Loucy (cell line): ENCODE measurements at regions not wholly inside any gene's neighbourhood (a gene's known extent, or its start where the extent isn't known, plus 50 kb on each side); places are given as distances from the start of the nearest gene placed in this dataset.

ENCODE experiments used
- H2AFZ ChIP-seq: fragments of 200-600 bp; sonication (generic); 2 replicates; pipeline ENCODE4 v1.6.0; 2016; ENCODE audit warnings: antibody characterized with exemption, mild to moderate bottlenecking, low read length, moderate library complexity
- H3F3A ChIP-seq: fragments of 200-600 bp; 2 replicates; pipeline ENCODE4 v1.6.0; 2016; ENCODE audit warnings: antibody characterized with exemption, low read depth, mild to moderate bottlenecking
- H3K27me3 ChIP-seq: fragments of 200-600 bp; sonication (generic); 2 replicates; pipeline ENCODE4 v1.6.1; 2014; ENCODE audit warnings: low read length, mild to moderate bottlenecking; ENCODE audit not compliant: insufficient read depth, poor library complexity, severe bottlenecking
- H3K36me3 ChIP-seq: fragments of 200-600 bp; sonication (generic); 2 replicates; pipeline ENCODE4 v1.6.1; 2016; ENCODE audit warnings: low read length; ENCODE audit not compliant: insufficient read depth
- H3K4me1 ChIP-seq: fragments of 200-600 bp; sonication (generic); 2 replicates; pipeline ENCODE4 v1.5.1; 2014; ENCODE audit warnings: low read length, mild to moderate bottlenecking; ENCODE audit not compliant: insufficient read depth, poor library complexity, severe bottlenecking
- H3K4me2 ChIP-seq: fragments of 200-600 bp; sonication (generic); 2 replicates; pipeline ENCODE4 v1.6.0; 2014; ENCODE audit warnings: antibody characterized with exemption, low read length, low read depth, mild to moderate bottlenecking; ENCODE audit not compliant: poor library complexity, severe bottlenecking
- H3K4me3 ChIP-seq: fragments of 200-600 bp; sonication (generic); 2 replicates; pipeline ENCODE4 v1.5.1; 2014; ENCODE audit warnings: low read length, mild to moderate bottlenecking, mixed read lengths; ENCODE audit not compliant: poor library complexity, severe bottlenecking
- H3K79me2 ChIP-seq: fragments of 200-600 bp; sonication (generic); 2 replicates; pipeline ENCODE4 v1.6.1; 2014; ENCODE audit warnings: low read length; ENCODE audit not compliant: insufficient read depth
- H3K9ac ChIP-seq: fragments of 200-600 bp; sonication (generic); 2 replicates; pipeline ENCODE4 v1.6.0; 2014; ENCODE audit warnings: mild to moderate bottlenecking, low read depth, low read length, moderate library complexity; ENCODE audit not compliant: poor library complexity, severe bottlenecking
- H3K9me2 ChIP-seq: fragments of 200-600 bp; sonication (generic); replicated peaks from 2 replicates; pipeline ENCODE4 v1.6.1; 2016; ENCODE audit warnings: low read depth, low read length, mixed read lengths
- H3K9me3 ChIP-seq: fragments of 200-600 bp; sonication (generic); 2 replicates; pipeline ENCODE4 v1.6.1; 2014; ENCODE audit warnings: mild to moderate bottlenecking, antibody characterized with exemption, low read length, low read depth; ENCODE audit not compliant: insufficient read depth
- H4K20me1 ChIP-seq: fragments of 200-600 bp; sonication (generic); 2 replicates; pipeline ENCODE4 v1.6.0; 2014; ENCODE audit warnings: antibody characterized with exemption, low read length, mild to moderate bottlenecking; ENCODE audit not compliant: insufficient read depth, poor library complexity, severe bottlenecking
- EZH2phosphoT487 ChIP-seq: fragments of 200-600 bp; IDR thresholded peaks from 2 replicates; pipeline ENCODE4 v1.6.1; 2018; ENCODE audit warnings: antibody characterized with exemption, mild to moderate bottlenecking, moderate library complexity, borderline replicate concordance
- TF ChIP-seq, protein P1 (sequence below): fragments of 200-600 bp; sonication (generic); conservative IDR thresholded peaks from 2 replicates; pipeline ENCODE4 v1.5.1; 2014; ENCODE audit warnings: mild to moderate bottlenecking, antibody characterized with exemption, low read length

DNA sequence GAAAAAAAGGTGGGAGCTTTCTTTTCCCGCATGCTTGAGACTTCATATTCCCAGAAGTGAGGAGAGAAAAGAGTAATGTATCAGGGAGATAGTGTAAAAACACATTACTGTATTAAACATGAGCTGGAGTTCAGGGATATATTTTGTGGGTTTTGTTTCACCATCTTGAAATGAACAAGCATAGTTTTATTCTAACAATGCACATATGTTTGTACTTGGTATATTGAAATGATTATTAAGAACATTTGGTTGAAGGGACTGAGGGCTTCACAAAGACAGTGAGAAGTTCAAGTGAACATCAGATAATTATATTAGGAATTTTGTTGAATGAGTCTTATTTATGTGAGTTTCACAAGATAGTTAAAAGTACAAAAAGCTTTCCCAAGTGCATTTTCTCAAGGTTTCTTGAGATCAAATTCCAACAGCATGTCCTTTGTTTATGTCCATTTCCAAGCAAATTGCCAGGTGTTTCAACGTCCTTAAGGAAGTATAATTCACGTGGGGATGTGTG is 368.8 kb downstream of the ANKRD50 start:
- H4K20me1 ChIP-seq = no peaks in the 10 kb centered on the region
- TF ChIP-seq, protein P1, sequence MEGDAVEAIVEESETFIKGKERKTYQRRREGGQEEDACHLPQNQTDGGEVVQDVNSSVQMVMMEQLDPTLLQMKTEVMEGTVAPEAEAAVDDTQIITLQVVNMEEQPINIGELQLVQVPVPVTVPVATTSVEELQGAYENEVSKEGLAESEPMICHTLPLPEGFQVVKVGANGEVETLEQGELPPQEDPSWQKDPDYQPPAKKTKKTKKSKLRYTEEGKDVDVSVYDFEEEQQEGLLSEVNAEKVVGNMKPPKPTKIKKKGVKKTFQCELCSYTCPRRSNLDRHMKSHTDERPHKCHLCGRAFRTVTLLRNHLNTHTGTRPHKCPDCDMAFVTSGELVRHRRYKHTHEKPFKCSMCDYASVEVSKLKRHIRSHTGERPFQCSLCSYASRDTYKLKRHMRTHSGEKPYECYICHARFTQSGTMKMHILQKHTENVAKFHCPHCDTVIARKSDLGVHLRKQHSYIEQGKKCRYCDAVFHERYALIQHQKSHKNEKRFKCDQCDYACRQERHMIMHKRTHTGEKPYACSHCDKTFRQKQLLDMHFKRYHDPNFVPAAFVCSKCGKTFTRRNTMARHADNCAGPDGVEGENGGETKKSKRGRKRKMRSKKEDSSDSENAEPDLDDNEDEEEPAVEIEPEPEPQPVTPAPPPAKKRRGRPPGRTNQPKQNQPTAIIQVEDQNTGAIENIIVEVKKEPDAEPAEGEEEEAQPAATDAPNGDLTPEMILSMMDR = no peak
- TF ChIP-seq EZH2phosphoT487 = no peak
- no peaks in the 10 kb centered on the region for H3F3A ChIP-seq
- H3K9me3 ChIP-seq = no peaks in the 10 kb centered on the region
- no peak overlapping the region for H3K4me2 ChIP-seq
- no peaks in the 10 kb centered on the region for H3K79me2 ChIP-seq
- 0 out of 2 replicates have a peak overlapping the region, but pooled peaks have one; percentile 1 for H2AFZ ChIP-seq
- no peaks in the 10 kb centered on the region for H3K27me3 ChIP-seq
- no peak overlapping the region for H3K9ac ChIP-seq
- no peaks in the 10 kb centered on the region for H3K36me3 ChIP-seq
- H3K9me2 ChIP-seq = no peaks in the 10 kb centered on the region
- H3K4me3 ChIP-seq = no peak overlapping the region
- H3K4me1 ChIP-seq = no peaks in the 10 kb centered on the region

DNA sequence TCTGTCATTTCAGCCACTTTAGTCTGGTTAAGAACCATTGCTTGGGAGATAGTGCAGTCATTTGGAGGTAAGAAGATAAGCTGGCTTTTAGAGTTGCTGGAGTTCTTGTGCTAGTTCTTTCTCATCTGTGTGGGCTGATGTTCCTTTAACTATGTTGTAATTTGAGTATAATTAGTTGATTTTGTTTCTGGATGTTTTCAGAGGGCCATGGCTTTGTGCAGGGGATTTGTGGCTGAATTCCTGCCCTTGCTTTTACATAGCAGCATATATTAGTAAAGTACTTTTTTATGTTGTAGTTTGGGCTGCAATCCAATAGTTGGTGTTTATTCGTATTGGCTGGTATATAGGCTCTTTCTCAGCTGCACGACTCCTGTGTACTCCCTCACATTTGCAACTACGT is 339.6 kb downstream of the ANKRD50 start:
- Histone ChIP-seq H3K9me3 (no peaks in the 10 kb centered on the region; the same call in 1 of the 2 replicates), H3K27me3 (no peaks in the 10 kb centered on the region), H3K9me2 (no peaks in the 10 kb centered on the region), H3K79me2 (no peaks in the 10 kb centered on the region), H3K4me1 (no peaks in the 10 kb centered on the region), H3K36me3 (no peaks in the 10 kb centered on the region), H3F3A (no peaks in the 10 kb centered on the region), H3K4me3 (no peak overlapping the region), H3K4me2 (no peak overlapping the region), H4K20me1 (no peaks in the 10 kb centered on the region), H3K9ac (no peak overlapping the region), H2AFZ (no peak overlapping the region)
- TF ChIP-seq, protein P1 = no peak
- no peak for TF ChIP-seq EZH2phosphoT487

DNA sequence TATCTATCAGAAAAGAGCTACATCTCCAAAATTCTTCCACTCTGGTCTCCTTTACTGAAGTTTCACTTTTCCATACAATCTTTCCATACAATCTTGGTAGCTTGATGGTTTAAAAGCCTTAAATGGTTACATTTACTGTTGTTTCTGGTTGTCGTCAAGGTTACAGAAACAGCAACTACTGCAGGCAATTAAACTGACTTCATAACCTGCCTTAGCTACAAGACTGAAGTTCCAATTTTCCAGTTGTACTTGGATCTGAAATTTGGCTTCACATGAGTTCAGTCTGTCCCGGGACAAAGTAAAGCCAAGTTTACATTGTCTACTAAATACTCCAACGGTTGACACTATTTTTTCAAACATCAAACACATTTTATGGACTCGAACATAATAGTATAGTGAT is 326.4 kb downstream of the ANKRD50 start:
- Histone ChIP-seq H3K9ac (no peak overlapping the region), H3K9me2 (no peaks in the 10 kb centered on the region), H3K4me1 (peaks cover 19% of the 10 kb centered on the region), H2AFZ (no peak overlapping the region), H3K79me2 (no peaks in the 10 kb centered on the region), H3K9me3 (no peaks in the 10 kb centered on the region), H4K20me1 (no peaks in the 10 kb centered on the region), H3K36me3 (no peaks in the 10 kb centered on the region), H3K4me3 (peak overlapping the region; percentile 31), H3K4me2 (peak overlapping the region; percentile 51), H3F3A (no peaks in the 10 kb centered on the region; the same call in 1 of the 2 replicates), H3K27me3 (no peaks in the 10 kb centered on the region)
- TF ChIP-seq, protein P1 = no peak
- no peak for TF ChIP-seq EZH2phosphoT487
